ENCODE measurements at regions not wholly inside any gene's neighbourhood (a gene's known extent, or its start where the extent isn't known, plus 50 kb on each side); places are given as distances from the start of the nearest gene placed in this dataset.

DNA sequence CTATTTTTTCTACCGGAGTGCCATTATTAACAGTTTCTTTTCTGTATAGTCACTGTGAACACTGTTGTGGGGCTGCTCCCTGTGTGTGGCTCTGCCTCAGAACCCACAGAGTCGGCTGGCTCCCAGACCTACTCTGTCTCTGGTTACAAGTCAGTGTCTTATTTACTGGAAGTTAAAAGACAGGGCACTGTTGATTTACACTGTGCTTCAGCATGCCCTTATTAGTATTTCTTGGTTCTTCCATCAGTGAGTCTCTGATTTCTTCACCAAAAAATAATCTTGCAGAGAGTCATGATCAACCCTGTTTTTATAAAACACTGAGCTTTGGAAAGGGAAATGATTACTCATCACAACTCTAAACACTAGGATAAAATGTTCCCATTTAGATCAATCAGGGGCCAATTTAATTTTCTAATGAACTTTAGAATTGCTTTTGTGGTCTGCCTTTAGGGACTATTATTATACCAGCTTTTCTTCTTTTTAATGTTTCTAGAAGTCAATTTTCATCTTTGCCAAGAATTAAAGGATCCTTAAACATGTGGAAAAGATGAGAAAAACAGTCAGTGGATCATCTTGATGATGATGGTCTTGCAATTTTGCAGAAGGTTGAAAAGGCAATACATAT is 92.6 kb downstream of the UTRN start:
- TF ChIP-seq, protein P1, sequence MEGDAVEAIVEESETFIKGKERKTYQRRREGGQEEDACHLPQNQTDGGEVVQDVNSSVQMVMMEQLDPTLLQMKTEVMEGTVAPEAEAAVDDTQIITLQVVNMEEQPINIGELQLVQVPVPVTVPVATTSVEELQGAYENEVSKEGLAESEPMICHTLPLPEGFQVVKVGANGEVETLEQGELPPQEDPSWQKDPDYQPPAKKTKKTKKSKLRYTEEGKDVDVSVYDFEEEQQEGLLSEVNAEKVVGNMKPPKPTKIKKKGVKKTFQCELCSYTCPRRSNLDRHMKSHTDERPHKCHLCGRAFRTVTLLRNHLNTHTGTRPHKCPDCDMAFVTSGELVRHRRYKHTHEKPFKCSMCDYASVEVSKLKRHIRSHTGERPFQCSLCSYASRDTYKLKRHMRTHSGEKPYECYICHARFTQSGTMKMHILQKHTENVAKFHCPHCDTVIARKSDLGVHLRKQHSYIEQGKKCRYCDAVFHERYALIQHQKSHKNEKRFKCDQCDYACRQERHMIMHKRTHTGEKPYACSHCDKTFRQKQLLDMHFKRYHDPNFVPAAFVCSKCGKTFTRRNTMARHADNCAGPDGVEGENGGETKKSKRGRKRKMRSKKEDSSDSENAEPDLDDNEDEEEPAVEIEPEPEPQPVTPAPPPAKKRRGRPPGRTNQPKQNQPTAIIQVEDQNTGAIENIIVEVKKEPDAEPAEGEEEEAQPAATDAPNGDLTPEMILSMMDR (IDR thresholded peaks at IDR 0.05), result no peak
- TF ChIP-seq ZNF232 (CRISPR knock-in tag; IDR thresholded peaks at IDR 0.05) (no peak), ESRRA (CRISPR knock-in tag; IDR thresholded peaks at IDR 0.05; ENCODE audit: borderline replicate concordance) (no peak)
- TF ChIP-seq, protein P2, sequence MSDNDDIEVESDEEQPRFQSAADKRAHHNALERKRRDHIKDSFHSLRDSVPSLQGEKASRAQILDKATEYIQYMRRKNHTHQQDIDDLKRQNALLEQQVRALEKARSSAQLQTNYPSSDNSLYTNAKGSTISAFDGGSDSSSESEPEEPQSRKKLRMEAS (CRISPR knock-in tag; IDR thresholded peaks at IDR 0.05), result no peak

Data from WTC11 (cell line).